ENCODE measurements at regions not wholly inside any gene's neighbourhood (a gene's known extent, or its start where the extent isn't known, plus 50 kb on each side); places are given as distances from the start of the nearest gene placed in this dataset.
"Not testable (repeated sequence)": the region's sequence is repeated elsewhere in the genome, so short reads cannot be mapped to it uniquely, and the experiment has no call there.

DNA sequence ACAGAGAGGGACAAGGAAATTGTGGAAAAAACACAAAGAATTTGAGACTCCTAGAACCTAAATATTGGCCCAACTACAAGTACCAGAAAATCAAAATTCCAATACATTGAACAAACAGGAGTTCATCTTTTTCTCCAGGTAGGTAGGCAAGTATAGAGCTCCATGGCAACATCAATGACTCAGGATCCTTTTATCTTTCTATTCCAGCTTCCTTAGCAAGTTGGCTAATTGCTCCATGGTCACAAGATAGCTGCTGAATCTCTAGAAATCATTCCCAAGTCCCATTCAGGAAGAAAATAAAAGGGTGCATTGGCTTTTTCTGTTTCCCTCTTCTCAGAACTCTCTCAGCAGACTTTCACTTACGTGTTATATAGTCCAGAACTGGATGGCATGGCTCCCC lies 117.9 kb upstream of the MAN2A1 start:
- H3K4me3 Mint-ChIP-seq = no peak overlapping the region
- no peak for DNase-seq
- H3K27me3 Mint-ChIP-seq = peaks cover 0 to 2% (median 0%) of the 10 kb centered on the region in 5 donors
- no peak overlapping the region for H3K27ac Mint-ChIP-seq
- H3K4me1 Mint-ChIP-seq = no peaks in the 10 kb centered on the region
- no peak for ATAC-seq
- H3K36me3 Mint-ChIP-seq = no peaks in the 10 kb centered on the region
- POLR2A ChIA-PET = no interaction called here
- H3K9me3 Mint-ChIP-seq = peaks cover 0 to 2% (median 0%) of the 10 kb centered on the region in 9 donors

- no peaks in the 10 kb centered on the region for H3K4me1 Mint-ChIP-seq
- no peaks in the 10 kb centered on the region for H3K36me3 Mint-ChIP-seq
- DNase-seq (no peak), ATAC-seq (no peak)
- no peak overlapping the region for H3K4me3 Mint-ChIP-seq
- no peak overlapping the region for H3K27ac Mint-ChIP-seq
- peaks cover 0 to 2% (median 0%) of the 10 kb centered on the region in 5 donors for H3K27me3 Mint-ChIP-seq
- no peaks in the 10 kb centered on the region for H3K9me3 Mint-ChIP-seq
- POLR2A ChIA-PET = no interaction called here
These were observed 119.3 kb upstream of the MAN2A1 start for GRCh38 chr5:109570362-109570874.

DNA sequence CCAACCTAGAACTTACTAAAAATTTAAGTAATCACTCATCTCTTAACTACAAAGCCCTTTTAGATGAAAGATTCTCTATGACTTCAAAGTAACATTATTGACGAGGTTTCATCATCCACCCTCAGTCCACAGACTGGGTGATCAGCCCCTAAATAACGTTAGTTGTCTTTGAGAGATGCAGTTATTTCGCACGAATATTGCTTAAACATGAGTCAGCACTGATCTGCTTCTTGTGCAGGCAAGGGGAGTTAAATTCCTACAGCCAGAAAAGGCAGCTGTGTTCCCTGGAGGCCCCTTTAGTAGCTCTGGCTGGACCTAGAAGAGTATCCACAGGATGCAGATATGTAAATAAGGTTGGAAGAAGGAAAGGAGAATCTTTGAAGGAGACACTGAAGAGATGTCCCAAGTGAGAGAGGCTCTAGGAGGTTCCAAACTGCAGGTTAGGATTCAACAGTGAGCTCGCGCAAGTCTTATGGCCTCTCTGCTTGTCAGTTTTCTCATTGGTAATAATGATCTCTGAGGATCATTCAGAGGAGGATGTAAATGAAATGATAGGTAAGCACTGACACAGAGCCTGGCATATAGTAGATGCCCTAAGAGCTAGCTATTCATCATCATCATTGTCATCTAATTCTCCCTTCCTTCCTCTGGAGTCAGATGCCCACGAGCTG lies 122.2 kb upstream of the MAN2A1 start:
- no peak for ATAC-seq
- Mint-ChIP-seq H3K4me1 (peaks cover 0 to 1% (median 0%) of the 10 kb centered on the region in 4 donors), H3K27ac (no peak overlapping the region), H3K9me3 (no peaks in the 10 kb centered on the region), H3K36me3 (no peaks in the 10 kb centered on the region), H3K27me3 (peaks cover 0 to 2% (median 0%) of the 10 kb centered on the region in 5 donors), H3K4me3 (no peak overlapping the region)
- POLR2A ChIA-PET = no interaction called here
- no peak for DNase-seq

DNA sequence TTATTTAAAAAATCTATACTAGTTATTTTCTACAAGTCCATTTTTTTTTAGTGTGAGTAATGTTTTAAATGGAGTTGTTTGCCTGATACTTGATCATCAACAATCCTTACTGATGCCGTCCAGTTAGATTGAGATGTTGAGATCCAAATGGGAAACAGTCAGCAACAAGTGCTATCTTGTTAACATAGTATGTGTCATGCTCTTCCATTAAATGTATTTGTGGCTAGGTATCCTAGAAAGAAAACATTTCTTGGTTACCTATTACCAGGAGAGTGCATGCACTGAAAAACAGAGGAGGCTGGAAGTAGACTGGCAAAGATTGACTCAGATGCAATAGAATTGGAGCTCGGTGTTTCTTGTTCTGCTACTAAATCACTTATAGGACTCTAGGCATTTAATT lies 123.4 kb upstream of the MAN2A1 start:
- POLR2A ChIA-PET = no interaction called here
- Mint-ChIP-seq H3K9me3 (no peaks in the 10 kb centered on the region), H3K36me3 (no peaks in the 10 kb centered on the region), H3K27ac (no peak overlapping the region), H3K27me3 (peaks cover 0 to 2% (median 0%) of the 10 kb centered on the region in 5 donors), H3K4me3 (no peak overlapping the region), H3K4me1 (peaks cover 0 to 1% (median 0%) of the 10 kb centered on the region in 4 donors)
- ATAC-seq (no peak), DNase-seq (no peak)

DNA sequence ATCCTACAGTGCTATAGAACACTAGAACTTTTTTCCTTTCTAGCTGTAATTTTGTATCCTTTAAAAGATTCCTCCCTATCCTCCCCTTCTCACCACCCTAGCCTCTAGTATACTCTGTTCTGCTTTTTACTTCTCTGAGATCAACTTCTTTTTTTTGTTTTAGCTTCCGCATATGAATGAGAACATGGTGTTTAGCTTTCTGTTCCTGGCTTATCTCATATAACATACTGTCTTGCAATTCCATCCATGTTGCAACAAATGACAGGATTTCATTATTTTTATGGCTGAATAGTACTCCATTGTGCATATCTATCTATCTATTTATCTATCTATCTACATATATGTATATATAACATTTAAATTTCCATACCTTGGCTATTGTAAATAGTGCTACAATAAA lies 126.0 kb upstream of the MAN2A1 start:
- POLR2A ChIA-PET = no interaction called here
- no peak for ATAC-seq
- DNase-seq = no peak
- H3K4me3 Mint-ChIP-seq = no peak overlapping the region
- H3K27ac Mint-ChIP-seq = no peak overlapping the region
- H3K9me3 Mint-ChIP-seq = no peaks in the 10 kb centered on the region
- H3K36me3 Mint-ChIP-seq = no peaks in the 10 kb centered on the region
- H3K27me3 Mint-ChIP-seq = no peaks in the 10 kb centered on the region
- peaks cover 3 to 7% (median 6%) of the 10 kb centered on the region in 4 donors for H3K4me1 Mint-ChIP-seq

- no peak for ATAC-seq
- no peaks in the 10 kb centered on the region for H3K9me3 Mint-ChIP-seq
- no peak overlapping the region for H3K4me3 Mint-ChIP-seq
- H3K36me3 Mint-ChIP-seq = no peaks in the 10 kb centered on the region
- H3K4me1 Mint-ChIP-seq = peaks cover 7 to 12% (median 11%) of the 10 kb centered on the region in 4 donors
- no peak for DNase-seq
- H3K27me3 Mint-ChIP-seq = no peaks in the 10 kb centered on the region
- no peak overlapping the region for H3K27ac Mint-ChIP-seq
- POLR2A ChIA-PET = no interaction called here
These were observed 126.5 kb upstream of the MAN2A1 start for GRCh38 chr5:109563189-109563588.

DNA sequence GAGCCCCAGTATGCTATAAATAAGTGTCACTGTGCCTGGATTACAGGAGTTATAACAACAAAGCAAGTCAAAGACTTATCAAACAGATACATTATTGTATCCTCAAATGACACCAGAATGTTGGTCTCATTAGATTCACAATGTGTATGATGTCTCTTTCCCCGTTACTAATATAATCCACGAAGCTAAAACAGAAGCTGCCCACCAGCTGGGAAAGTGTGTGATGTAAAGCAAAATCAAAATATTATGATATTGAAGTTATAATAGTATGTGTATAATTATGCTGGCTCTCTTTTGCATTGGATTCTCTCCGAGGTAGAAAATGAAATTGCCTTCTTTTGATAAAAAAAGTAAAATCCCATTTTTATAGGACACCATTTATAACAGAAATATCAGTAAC lies 127.3 kb upstream of the MAN2A1 start:
- POLR2A ChIA-PET = no interaction called here
- H3K4me1 Mint-ChIP-seq = peaks cover 11 to 20% (median 13%) of the 10 kb centered on the region in 4 donors
- H3K36me3 Mint-ChIP-seq = no peaks in the 10 kb centered on the region
- H3K4me3 Mint-ChIP-seq = no peak overlapping the region
- no peaks in the 10 kb centered on the region for H3K9me3 Mint-ChIP-seq
- no peak for ATAC-seq
- no peak for DNase-seq
- no peak overlapping the region for H3K27ac Mint-ChIP-seq
- no peaks in the 10 kb centered on the region for H3K27me3 Mint-ChIP-seq

DNA sequence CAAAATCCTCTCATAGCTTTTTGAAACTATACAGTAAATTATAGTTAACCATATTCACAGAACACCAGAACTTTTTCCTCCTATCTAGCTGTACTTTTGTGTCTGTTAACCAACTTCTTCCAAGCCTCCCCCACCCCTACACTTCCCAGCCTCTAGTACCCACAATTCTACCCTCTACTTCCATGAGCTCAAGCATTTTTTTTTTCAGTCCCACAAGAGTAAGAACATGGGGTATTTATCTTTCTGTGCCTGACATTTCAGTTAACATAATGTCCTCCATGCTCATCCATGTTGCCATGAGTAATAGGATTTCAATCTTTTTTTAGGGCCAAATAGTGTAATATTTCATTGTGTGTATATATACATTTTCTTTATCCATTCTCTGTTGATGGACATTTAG lies 128.3 kb upstream of the MAN2A1 start:
- DNase-seq = no peak
- Mint-ChIP-seq H3K27ac (peak overlapping the region in 1 of 10 donors; percentile 27), H3K4me1 (peaks cover 11 to 21% (median 13%) of the 10 kb centered on the region in 4 donors), H3K36me3 (no peaks in the 10 kb centered on the region), H3K9me3 (no peaks in the 10 kb centered on the region), H3K4me3 (no peak overlapping the region), H3K27me3 (no peaks in the 10 kb centered on the region)
- ATAC-seq = no peak
- POLR2A ChIA-PET = no interaction called here

GRCh38 chr5:109560554-109560953 lies 129.2 kb upstream of the MAN2A1 start:
- Mint-ChIP-seq H3K4me1 (peaks cover 11 to 21% (median 13%) of the 10 kb centered on the region in 4 donors), H3K9me3 (no peaks in the 10 kb centered on the region), H3K27me3 (no peaks in the 10 kb centered on the region), H3K4me3 (no peak overlapping the region), H3K27ac (no peak overlapping the region), H3K36me3 (no peaks in the 10 kb centered on the region)
- ATAC-seq (no peak), DNase-seq (no peak)
- POLR2A ChIA-PET = no interaction called here

DNA sequence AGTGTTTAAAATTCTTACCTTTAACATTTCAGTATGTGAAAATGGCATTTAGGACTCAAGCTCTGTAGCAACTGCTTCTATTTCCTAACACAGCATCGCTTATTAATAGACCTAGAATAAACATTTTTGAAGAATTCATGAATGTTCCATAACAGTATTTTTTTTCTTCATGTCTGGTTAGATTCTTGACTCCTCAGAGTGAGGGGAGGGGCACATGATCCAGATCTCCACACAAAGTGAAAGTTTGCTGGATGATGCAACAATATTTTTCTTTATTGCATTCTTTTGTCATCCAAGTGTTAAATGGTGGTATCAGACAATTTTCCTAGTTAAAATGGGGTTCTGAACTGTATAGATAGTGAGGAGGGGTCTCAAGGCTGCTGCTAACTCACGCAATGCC lies 130.8 kb upstream of the MAN2A1 start:
- Mint-ChIP-seq H3K4me3 (peak overlapping the region in 1 of 10 donors; percentile 21), H3K4me1 (peaks cover 11 to 21% (median 13%) of the 10 kb centered on the region in 4 donors)
- no peak for ATAC-seq

GRCh38 chr5:109558364-109558763 lies 131.4 kb upstream of the MAN2A1 start:
- Mint-ChIP-seq H3K4me3 (peak overlapping the region in 3 of 10 donors; percentile 12 to 27 (median 21)), H3K9me3 (peaks cover 0 to 10% (median 2%) of the 10 kb centered on the region in 9 donors), H3K27ac (peak overlapping the region in 1 of 10 donors; percentile 0), H3K36me3 (peaks cover 0 to 12% (median 7%) of the 10 kb centered on the region in 3 donors), H3K4me1 (peaks cover 9 to 21% (median 13%) of the 10 kb centered on the region in 4 donors), H3K27me3 (no peaks in the 10 kb centered on the region)
- peak in 2 of 10 donors; percentile 3 to 9 for DNase-seq
- POLR2A ChIA-PET = interaction anchor here (0.6 kb wide), 1 partner anchor 149 kb away, joined by 3 read pairs; the partner anchor contains the start of gene PJA2
- ATAC-seq = peak in 1 of 2 donors; percentile 40

More for the DNA sequence above, 130.8 kb upstream of the MAN2A1 start:
- DNase-seq = no peak
- POLR2A ChIA-PET = interaction anchor here (0.6 kb wide), 1 partner anchor 149 kb away, joined by 3 read pairs; the partner anchor contains the start of gene PJA2
- Mint-ChIP-seq H3K9me3 (peaks cover 0 to 5% (median under 1%) of the 10 kb centered on the region in 9 donors), H3K27ac (peak overlapping the region in 2 of 10 donors; percentile 0 to 9), H3K36me3 (peaks cover 0 to 7% (median 1%) of the 10 kb centered on the region in 3 donors), H3K27me3 (no peaks in the 10 kb centered on the region)

DNA sequence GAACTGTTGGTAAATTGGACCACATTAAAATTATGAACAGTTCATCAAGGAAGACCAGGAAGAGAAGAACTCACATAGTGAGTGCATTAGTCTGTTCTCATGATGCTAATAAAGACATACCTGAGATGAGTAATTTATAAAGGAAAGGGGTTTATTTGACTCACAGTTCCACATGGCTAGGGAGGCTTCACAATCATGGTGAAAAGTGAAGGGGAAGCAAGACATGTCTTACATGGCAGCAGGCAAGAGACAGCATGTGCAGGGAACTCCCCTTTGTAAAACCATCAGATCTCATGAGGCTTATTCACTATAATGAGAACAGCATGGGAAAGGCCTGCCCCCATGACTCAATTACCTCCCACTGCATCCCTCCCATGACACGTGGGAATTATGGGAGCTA lies 135.9 kb upstream of the MAN2A1 start:
- Mint-ChIP-seq H3K27ac (no peak overlapping the region), H3K4me1 (peaks cover 7 to 15% (median 9%) of the 10 kb centered on the region in 4 donors), H3K27me3 (peaks cover 0 to 4% (median 0%) of the 10 kb centered on the region in 5 donors), H3K9me3 (peaks cover 0 to 20% (median 3%) of the 10 kb centered on the region in 9 donors), H3K4me3 (no peak overlapping the region), H3K36me3 (peaks cover 0 to 22% (median 21%) of the 10 kb centered on the region in 3 donors)
- ATAC-seq (no peak), DNase-seq (no peak)
- POLR2A ChIA-PET = no interaction called here

- DNase-seq, H3K27me3 Mint-ChIP-seq, H3K27ac Mint-ChIP-seq, H3K4me1 Mint-ChIP-seq, H3K4me3 Mint-ChIP-seq, POLR2A ChIA-PET, ATAC-seq: not testable (repeated sequence)
- peaks cover 0 to 22% (median 21%) of the 10 kb centered on the region in 3 donors for H3K36me3 Mint-ChIP-seq
- H3K9me3 Mint-ChIP-seq = peaks cover 0 to 20% (median 3%) of the 10 kb centered on the region in 9 donors
These were observed 138.5 kb upstream of the MAN2A1 start for GRCh38 chr5:109551234-109551633.
